ENCODE measurements at regions not wholly inside any gene's neighbourhood (a gene's known extent, or its start where the extent isn't known, plus 50 kb on each side); places are given as distances from the start of the nearest gene placed in this dataset.

DNA sequence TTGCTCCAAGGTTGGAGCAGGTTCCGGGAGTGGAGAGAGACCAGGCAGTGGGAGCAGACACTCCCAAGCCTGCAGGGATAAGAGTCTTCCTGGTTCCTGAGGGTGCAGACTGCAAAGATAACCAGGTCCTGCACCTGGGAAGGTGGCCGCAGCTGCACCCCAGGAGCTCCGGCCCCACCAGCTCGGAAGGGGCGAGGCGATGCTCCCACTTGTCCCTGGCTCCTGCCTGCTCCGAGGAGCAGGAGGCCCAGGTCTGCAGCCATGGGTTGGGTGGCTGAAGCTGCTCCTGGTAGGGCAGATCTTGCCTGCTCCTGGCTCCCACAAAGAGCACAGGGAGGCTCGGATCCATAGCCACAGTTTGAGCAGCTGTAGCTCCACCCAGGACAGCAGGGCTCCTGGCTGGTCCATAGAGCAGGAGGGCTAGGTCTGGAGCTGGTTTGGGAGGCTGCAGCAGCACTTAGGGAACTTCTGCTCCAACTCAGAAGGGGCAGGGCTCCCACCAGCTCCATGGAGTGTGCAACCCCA, 251.6 kb upstream of the GPC6 start:
- intact Hi-C loops (cut with micrococcal nuclease), result no loop called here
- H3K9me3 ChIP-seq (replicated peaks; ENCODE audit: control insufficient read depth, insufficient read depth, low read length), result peaks cover 5% of the 10 kb centered on the region
- H3K79me2 ChIP-seq (ENCODE audit: control insufficient read depth, insufficient read depth, low read length), result no peaks in the 10 kb centered on the region
- H3K4me1 ChIP-seq (ENCODE audit: control insufficient read depth, extremely low read depth, insufficient read depth, low read length), result no peaks in the 10 kb centered on the region
- ChIA-PET CTCF (no interaction called here), POLR2A (no interaction called here)
- TF ChIP-seq FOS (IDR thresholded peaks at IDR 0.05; ENCODE audit: borderline replicate concordance, insufficient read depth, low read length), result no peak
- TF ChIP-seq MAX (IDR thresholded peaks at IDR 0.05; ENCODE audit: insufficient read depth, insufficient read length), result no peak
- TF ChIP-seq EZH2 (IDR thresholded peaks at IDR 0.05; ENCODE audit: borderline replicate concordance, low read depth, low read length, severe bottlenecking), result no peak
- TF ChIP-seq POLR2A (IDR thresholded peaks at IDR 0.05; ENCODE audit: low read depth, low read length), result no peak
- TF ChIP-seq JUN (IDR thresholded peaks at IDR 0.05; ENCODE audit: borderline replicate concordance, insufficient read depth, insufficient read length, low read depth), result no peak
- no peak for TF ChIP-seq GATA2 (IDR thresholded peaks at IDR 0.05; ENCODE audit: insufficient read depth, insufficient read length, low read depth, low read length)
- TF ChIP-seq POLR2AphosphoS5 (IDR thresholded peaks at IDR 0.05; ENCODE audit: insufficient read depth, low read depth, low read length), result no peak
- TF ChIP-seq CTCF (IDR thresholded peaks at IDR 0.05; ENCODE audit: extremely low read depth in 1 of 2, insufficient read depth in 1 of 2, low read depth in 1 of 2, low read length in 2 of 2), result no peak
- TF ChIP-seq MYC (IDR thresholded peaks at IDR 0.05; ENCODE audit: low read depth, low read length), result no peak
- FAIRE-seq (no peak), DNase-seq (ENCODE audit: low read depth, low spot score) (no peak)
- no peak overlapping the region for H3K27ac ChIP-seq (ENCODE audit: insufficient read depth, low read depth, low read length)
- dilution Hi-C loops (cut with MboI; ENCODE audit: extremely low pct_ligation_motif_present, low sequenced_read_pairs), result no loop called here
- no peak overlapping the region for H3K4me3 ChIP-seq (replicated peaks in 1 of 3; ENCODE audit: insufficient read depth in 1 of 3, low read depth in 1 of 3, low read length in 3 of 3)
- no peaks in the 10 kb centered on the region for H3K9me1 ChIP-seq (replicated peaks; ENCODE audit: control insufficient read depth, extremely low read depth, insufficient read depth, low read length)
- BruUV-seq (replicated peaks), result no TSS peak
- no peak overlapping the region for H3K9ac ChIP-seq (replicated peaks; ENCODE audit: extremely low read depth, insufficient read depth, low read length)
- H2AFZ ChIP-seq (ENCODE audit: low read depth, low read length), result no peak overlapping the region
- H3K4me2 ChIP-seq (ENCODE audit: insufficient read depth, low read length), result no peak overlapping the region
- no peaks in the 10 kb centered on the region for H3K36me3 ChIP-seq (ENCODE audit: control insufficient read depth in 2 of 2, extremely low read depth in 1 of 2, insufficient read depth in 2 of 2, low read length in 2 of 2)
- H4K20me1 ChIP-seq (replicated peaks; ENCODE audit: control insufficient read depth, extremely low read depth, insufficient read depth, low read length), result no peaks in the 10 kb centered on the region
- H3K27me3 ChIP-seq (ENCODE audit: control insufficient read depth in 2 of 2, insufficient read depth in 2 of 2, low read length in 2 of 2), result no peaks in the 10 kb centered on the region

All from endothelial cell of umbilical vein (primary cell).